ENCODE measurements at regions not wholly inside any gene's neighbourhood (a gene's known extent, or its start where the extent isn't known, plus 50 kb on each side); places are given as distances from the start of the nearest gene placed in this dataset.
"Not testable (repeated sequence)": the region's sequence is repeated elsewhere in the genome, so short reads cannot be mapped to it uniquely, and the experiment has no call there.

DNA sequence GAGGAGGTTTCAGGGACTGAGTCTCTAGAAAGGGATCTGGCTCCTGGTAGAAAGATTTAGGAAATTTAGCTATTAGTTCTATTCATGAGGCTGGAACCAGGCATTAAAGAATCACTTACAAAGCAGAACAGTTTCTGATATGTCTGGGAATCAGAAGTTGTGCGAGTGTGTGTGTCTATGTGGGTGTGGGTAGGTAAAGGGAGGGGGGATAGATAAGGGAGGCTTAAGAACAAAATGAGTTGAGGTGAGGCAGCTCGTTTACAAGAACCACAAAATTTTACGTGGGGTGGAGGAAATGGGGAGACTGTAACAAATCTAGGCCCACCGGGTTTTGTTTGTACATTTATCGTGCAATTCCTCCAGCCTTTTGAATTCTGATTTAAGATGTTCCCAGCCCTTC lies 90.7 kb downstream of the SAMD9 start:
- Histone ChIP-seq H3K4me1 (peaks cover 0 to 14% (median 0%) of the 10 kb centered on the region in 3 donors), H3K36me3 (no peaks in the 10 kb centered on the region), H3K27me3 (no peaks in the 10 kb centered on the region), H3K9me3 (peaks cover 0 to 4% (median 0%) of the 10 kb centered on the region in 3 donors), H3K4me3 (no peak overlapping the region), H3K27ac (no peak overlapping the region)
- intact Hi-C loops (cut with DNase I): no loop called here
- 51 to 69% methylated on average over 5 of the region's 5 CpGs for WGBS, 2 donors
- TF ChIP-seq, protein P1, sequence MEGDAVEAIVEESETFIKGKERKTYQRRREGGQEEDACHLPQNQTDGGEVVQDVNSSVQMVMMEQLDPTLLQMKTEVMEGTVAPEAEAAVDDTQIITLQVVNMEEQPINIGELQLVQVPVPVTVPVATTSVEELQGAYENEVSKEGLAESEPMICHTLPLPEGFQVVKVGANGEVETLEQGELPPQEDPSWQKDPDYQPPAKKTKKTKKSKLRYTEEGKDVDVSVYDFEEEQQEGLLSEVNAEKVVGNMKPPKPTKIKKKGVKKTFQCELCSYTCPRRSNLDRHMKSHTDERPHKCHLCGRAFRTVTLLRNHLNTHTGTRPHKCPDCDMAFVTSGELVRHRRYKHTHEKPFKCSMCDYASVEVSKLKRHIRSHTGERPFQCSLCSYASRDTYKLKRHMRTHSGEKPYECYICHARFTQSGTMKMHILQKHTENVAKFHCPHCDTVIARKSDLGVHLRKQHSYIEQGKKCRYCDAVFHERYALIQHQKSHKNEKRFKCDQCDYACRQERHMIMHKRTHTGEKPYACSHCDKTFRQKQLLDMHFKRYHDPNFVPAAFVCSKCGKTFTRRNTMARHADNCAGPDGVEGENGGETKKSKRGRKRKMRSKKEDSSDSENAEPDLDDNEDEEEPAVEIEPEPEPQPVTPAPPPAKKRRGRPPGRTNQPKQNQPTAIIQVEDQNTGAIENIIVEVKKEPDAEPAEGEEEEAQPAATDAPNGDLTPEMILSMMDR (IDR thresholded peaks at IDR 0.05): no peak
- TF ChIP-seq POLR2A (IDR thresholded peaks at IDR 0.05): no peak
- no peak for DNase-seq

DNA sequence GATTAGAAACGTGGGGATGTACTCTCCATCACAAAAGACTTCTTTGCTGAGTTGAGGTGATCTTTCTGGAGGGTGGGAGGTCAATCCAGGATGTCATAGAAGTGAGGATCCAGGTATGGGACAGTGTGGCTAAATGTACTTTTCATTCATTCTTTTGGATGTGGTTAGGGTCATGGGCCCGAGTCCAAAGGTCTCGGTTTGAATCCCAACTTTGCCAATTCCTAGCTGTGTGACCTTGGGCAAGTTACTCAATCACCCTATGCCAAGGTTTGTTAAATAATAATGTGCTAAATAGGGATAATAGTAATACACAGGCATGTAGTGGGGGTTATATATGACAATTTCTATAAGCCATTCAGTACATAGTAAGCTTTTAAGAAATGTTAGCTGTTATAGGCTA lies 91.4 kb downstream of the SAMD9 start:
- Histone ChIP-seq H3K9me3 (peaks cover 0 to under 1% (median 0%) of the 10 kb centered on the region in 3 donors), H3K4me3 (no peak overlapping the region), H3K27me3 (no peaks in the 10 kb centered on the region), H3K27ac (no peak overlapping the region), H3K4me1 (peaks cover 0 to 14% (median 0%) of the 10 kb centered on the region in 3 donors), H3K36me3 (no peaks in the 10 kb centered on the region)
- 57 to 64% methylated on average over 3 of the region's 3 CpGs for WGBS, 2 donors
- DNase-seq: no peak
- intact Hi-C loops (cut with DNase I): no loop called here
- TF ChIP-seq, protein P1 (IDR thresholded peaks at IDR 0.05): no peak
- no peak for TF ChIP-seq POLR2A (IDR thresholded peaks at IDR 0.05)

DNA sequence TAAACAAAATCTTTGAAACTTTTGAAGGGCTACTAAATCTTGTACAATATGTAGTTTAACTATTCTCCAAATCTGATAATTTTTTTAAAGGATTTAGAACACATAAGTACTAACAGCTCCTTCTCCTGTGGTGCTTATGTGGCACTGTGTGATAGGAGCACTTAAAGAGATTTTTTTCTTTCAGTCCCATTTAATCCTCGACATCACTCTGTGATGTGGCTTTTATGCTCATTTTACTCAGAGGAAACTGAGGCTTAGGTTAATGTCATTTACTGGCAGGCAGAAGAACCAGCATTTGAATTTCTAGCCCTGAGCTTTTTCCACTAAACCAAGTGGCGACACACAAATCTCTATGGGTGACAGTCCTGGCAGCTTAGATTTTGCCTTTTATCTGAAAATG lies 92.4 kb downstream of the SAMD9 start:
- DNase-seq: no peak
- Histone ChIP-seq H3K27ac (no peak overlapping the region), H3K36me3 (no peaks in the 10 kb centered on the region), H3K9me3 (no peaks in the 10 kb centered on the region), H3K4me3 (no peak overlapping the region), H3K4me1 (peaks cover 0 to 14% (median 0%) of the 10 kb centered on the region in 3 donors), H3K27me3 (no peaks in the 10 kb centered on the region)
- WGBS, 2 donors: 67 to 71% methylated on average over 2 of the region's 2 CpGs
- TF ChIP-seq POLR2A (IDR thresholded peaks at IDR 0.05): no peak
- TF ChIP-seq, protein P1 (IDR thresholded peaks at IDR 0.05): no peak
- intact Hi-C loops (cut with DNase I): no loop called here

DNA sequence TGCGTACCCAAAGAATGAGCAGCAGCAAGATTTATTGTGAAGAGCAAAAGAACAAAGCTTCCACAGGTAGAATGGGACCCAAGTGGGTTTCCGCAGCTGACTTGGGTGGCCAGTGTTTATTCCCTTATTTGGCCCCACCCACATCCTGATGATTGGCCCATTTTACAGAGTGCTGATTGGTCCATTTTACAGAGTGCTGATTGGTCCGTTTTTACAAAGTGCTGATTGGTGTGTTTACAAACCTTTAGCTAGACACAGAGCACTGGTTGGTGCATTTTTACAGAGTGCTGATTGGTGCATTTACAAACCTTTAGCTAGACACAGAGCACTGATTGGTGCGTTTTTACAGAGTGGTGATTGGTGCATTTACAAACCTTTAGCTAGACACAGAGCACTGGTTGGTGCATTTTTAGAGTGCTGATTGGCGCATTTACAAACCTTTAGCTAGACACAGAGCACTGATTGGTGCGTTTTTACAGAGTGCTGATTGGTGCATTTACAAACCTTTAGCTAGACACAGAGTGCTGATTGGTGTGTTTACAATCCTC lies 94.8 kb downstream of the SAMD9 start:
- H3K4me1 ChIP-seq; intact Hi-C loops (cut with DNase I); H3K27me3 ChIP-seq; H3K36me3 ChIP-seq; H3K4me3 ChIP-seq; DNase-seq; H3K9me3 ChIP-seq; H3K27ac ChIP-seq: not testable (repeated sequence)
- WGBS, 2 donors: 92 to 100% methylated on average over 5 of the region's 6 CpGs

DNA sequence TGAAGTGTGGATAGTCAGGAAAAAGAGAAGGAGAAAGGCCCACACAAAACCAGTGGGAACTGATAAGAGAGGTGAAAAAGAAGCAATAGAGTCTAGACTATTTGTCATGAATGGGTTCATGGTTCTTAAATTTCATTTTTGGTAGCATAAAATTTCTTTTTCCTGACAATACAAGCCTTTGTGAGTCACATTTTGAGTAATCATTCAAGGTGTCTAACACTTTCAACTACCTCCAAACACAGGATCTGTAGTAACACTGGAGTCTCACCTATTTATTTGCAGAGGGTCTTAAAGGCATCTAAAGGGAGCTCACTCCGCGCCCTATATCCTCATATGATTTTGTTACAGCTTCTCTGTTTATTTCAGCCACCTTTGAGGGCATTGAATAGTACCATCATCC lies 96.0 kb downstream of the SAMD9 start:
- TF ChIP-seq, protein P1 (IDR thresholded peaks at IDR 0.05): no peak
- TF ChIP-seq POLR2A (IDR thresholded peaks at IDR 0.05): no peak
- no peaks in the 10 kb centered on the region for H3K27me3 ChIP-seq
- no peaks in the 10 kb centered on the region for H3K4me1 ChIP-seq
- no peak overlapping the region for H3K4me3 ChIP-seq
- intact Hi-C loops (cut with DNase I): no loop called here
- H3K27ac ChIP-seq: no peak overlapping the region
- H3K36me3 ChIP-seq: no peaks in the 10 kb centered on the region
- no peak for DNase-seq
- no peaks in the 10 kb centered on the region for H3K9me3 ChIP-seq
- WGBS, 2 donors: 97 to 98% methylated on average over 2 of the region's 2 CpGs

DNA sequence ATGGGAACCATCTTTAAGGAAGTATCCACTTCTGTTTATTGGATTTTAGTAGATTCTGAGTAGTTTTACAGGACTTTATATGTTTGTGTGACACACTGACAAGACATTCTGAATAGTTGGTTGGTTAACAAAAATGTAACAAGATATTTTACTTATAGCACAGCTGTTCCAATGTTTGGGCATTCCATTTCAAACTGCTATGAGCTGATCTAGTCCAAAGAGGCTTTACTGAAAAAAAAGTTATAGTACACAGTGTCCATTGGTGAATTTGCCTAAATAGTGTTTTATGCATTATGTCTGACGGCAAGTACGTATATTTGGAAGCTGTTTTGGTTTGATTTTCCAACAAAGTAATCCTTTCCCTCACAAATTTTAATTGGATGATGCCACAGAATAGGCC lies 99.1 kb downstream of the SAMD9 start:
- Histone ChIP-seq H3K4me3 (no peak overlapping the region), H3K36me3 (no peaks in the 10 kb centered on the region), H3K4me1 (peaks cover 3 to 30% (median 18%) of the 10 kb centered on the region in 3 donors), H3K9me3 (no peaks in the 10 kb centered on the region), H3K27ac (no peak overlapping the region), H3K27me3 (no peaks in the 10 kb centered on the region)
- TF ChIP-seq, protein P1 (IDR thresholded peaks at IDR 0.05): no peak
- TF ChIP-seq POLR2A (IDR thresholded peaks at IDR 0.05): no peak
- no peak for DNase-seq
- WGBS, 2 donors: 77 to 92% methylated on average over 2 of the region's 2 CpGs
- intact Hi-C loops (cut with DNase I): no loop called here
